ENCODE measurements at regions not wholly inside any gene's neighbourhood (a gene's known extent, or its start where the extent isn't known, plus 50 kb on each side); places are given as distances from the start of the nearest gene placed in this dataset.

- no peak for DNase-seq
Measured at GRCh38 chr6:44500074-44500473, 112.6 kb downstream of the CDC5L start.

- DNase-seq = no peak
Measured at GRCh38 chr6:44503471-44503870, 116.0 kb downstream of the CDC5L start.

GRCh38 chr6:44504301-44504791 is 116.8 kb downstream of the CDC5L start:
- no peak for DNase-seq

GRCh38 chr6:44505751-44506150 is 118.2 kb downstream of the CDC5L start:
- DNase-seq = no peak

- no peak for DNase-seq
Measured at GRCh38 chr6:44507014-44507413, 119.5 kb downstream of the CDC5L start.

- DNase-seq = no peak
Measured at GRCh38 chr6:44508646-44509045, 121.1 kb downstream of the CDC5L start.

- no peak for DNase-seq
Measured at GRCh38 chr6:44511126-44511525, 123.6 kb downstream of the CDC5L start.

- peak in 1 of 2 experiments; percentile 11 for DNase-seq
Measured at GRCh38 chr6:44512868-44513741, 125.6 kb downstream of the CDC5L start.

GRCh38 chr6:44514085-44514484 is 126.6 kb downstream of the CDC5L start:
- DNase-seq = no peak

- peak in 1 of 2 experiments; percentile 1 for DNase-seq
Measured at GRCh38 chr6:44514576-44515193, 127.2 kb downstream of the CDC5L start.

GRCh38 chr6:44522871-44523270 is 135.4 kb downstream of the CDC5L start:
- no peak for DNase-seq

GRCh38 chr6:44524476-44525227 is 137.1 kb downstream of the CDC5L start:
- DNase-seq = no peak

- no peak for DNase-seq
Measured at GRCh38 chr6:44525761-44526351, 138.3 kb downstream of the CDC5L start.

- peak in 1 of 2 experiments; percentile 26 for DNase-seq
Measured at GRCh38 chr6:44527181-44527580, 139.7 kb downstream of the CDC5L start.

GRCh38 chr6:44527583-44528369 is 140.3 kb downstream of the CDC5L start:
- DNase-seq = no peak

GRCh38 chr6:44528370-44528644 is 140.8 kb downstream of the CDC5L start:
- DNase-seq = no peak

- DNase-seq = no peak
Measured at GRCh38 chr6:44528716-44529115, 141.2 kb downstream of the CDC5L start.

- no peak for DNase-seq
Measured at GRCh38 chr6:44529146-44529905, 141.8 kb downstream of the CDC5L start.

- DNase-seq = no peak
Measured at GRCh38 chr6:44530209-44530909, 142.9 kb downstream of the CDC5L start.

GRCh38 chr6:44530910-44531234 is 143.4 kb downstream of the CDC5L start:
- no peak for DNase-seq

- no peak for DNase-seq
Measured at GRCh38 chr6:44531442-44532015, 144.0 kb downstream of the CDC5L start.

Measured in activated T-cell treated with anti-CD3 and anti-CD28 coated beads, Interleukin-2, amount 50 U/mL, for 48 hours (primary cell).